ENCODE measurements at regions not wholly inside any gene's neighbourhood (a gene's known extent, or its start where the extent isn't known, plus 50 kb on each side); places are given as distances from the start of the nearest gene placed in this dataset.

DNA sequence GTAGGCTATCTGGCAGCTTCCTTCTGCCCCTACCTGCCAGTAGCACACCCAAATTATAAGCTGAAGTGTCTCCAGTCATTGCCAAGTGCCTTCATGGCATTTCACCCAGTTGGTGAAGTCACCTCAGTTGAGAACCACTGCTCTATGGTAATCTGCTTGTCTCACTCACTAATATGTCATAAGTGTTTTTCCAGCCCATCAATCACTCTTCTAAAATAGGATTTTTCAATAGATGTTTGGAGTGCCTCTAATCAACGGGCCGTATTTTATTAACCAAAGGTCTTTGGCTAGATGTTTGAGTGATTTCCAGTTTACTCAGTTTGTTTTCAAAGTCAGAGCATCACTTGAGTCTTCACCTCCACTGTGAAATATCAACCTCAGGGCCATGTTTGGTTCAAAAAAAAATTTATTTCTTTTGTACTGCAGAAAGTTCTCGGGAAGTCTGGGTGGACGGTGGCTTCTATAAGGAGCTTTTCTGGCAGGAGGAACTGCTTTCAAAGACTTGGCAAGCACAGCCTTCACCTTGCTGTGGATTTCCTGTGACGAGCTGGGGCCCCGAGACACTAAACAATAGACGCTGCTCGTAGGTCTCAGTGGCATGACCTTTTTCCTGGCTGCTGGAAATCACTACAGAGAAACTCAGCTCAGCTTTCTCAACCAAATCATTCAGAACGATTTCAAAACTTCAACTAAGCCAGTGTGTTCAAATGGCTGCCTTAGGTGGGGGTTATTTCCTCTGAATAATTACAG is 95.2 kb upstream of the FOXF1 start:
- DNase-seq (ENCODE audit: low read depth in 2 of 2, low spot score in 1 of 2), result no peak

DNA sequence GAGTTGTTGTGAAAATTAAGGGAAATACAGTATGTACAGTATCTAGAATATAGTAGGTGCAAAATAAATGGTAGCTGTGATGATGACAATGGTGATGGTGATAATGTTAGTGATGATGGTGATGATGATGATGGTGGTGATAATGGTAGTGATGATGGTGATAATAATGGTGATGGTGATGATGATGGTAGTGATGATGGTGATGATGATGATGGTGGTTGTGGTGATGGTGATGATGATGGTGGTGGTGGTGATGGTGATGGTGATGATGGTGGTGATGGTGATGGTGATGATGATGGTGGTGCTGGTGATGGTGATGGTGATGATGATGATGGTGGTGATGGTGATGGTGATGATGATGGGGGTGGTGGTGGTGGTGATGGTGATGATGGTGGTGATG is 91.3 kb upstream of the FOXF1 start:
- no peak for DNase-seq (ENCODE audit: low read depth in 2 of 2, low spot score in 1 of 2)

DNA sequence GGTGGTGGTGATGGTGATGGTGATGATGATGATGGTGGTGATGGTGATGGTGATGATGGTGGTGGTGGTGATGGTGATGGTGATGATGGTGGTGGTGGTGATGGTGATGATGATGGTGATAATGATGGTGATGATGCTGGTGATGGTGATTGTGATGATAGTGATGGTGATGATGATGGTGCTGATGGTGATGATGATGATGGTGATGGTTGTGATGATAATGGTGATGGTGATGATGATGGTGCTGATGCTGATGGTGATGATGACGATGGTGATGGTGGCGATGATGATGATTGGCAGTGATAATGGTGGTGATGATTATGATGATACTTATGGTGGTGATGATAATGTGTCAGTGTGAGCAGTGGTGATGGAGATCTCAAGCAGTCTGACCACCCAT is 90.8 kb upstream of the FOXF1 start:
- no peak for DNase-seq (ENCODE audit: low read depth in 2 of 2, low spot score in 1 of 2)

DNA sequence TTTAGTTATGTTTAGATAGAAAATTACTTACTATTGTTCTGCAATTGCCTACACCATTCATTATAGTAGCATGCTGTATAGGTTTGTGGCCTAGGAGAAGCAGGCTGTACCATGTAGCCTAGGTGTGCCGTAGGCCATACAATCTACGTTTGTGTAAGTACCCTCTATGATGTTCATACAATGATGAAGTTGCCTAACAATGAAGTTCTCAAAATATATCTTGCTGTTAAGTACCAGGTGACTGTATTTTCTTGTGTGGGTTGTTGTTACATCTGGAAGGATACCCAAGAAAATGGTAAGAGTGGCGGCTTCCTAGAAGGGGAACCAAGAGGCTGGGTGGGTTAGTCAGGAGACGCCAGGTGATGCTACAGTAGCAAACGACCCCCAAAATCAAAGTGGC is 88.3 kb upstream of the FOXF1 start:
- no peak for DNase-seq (ENCODE audit: low read depth in 2 of 2, low spot score in 1 of 2)

DNA sequence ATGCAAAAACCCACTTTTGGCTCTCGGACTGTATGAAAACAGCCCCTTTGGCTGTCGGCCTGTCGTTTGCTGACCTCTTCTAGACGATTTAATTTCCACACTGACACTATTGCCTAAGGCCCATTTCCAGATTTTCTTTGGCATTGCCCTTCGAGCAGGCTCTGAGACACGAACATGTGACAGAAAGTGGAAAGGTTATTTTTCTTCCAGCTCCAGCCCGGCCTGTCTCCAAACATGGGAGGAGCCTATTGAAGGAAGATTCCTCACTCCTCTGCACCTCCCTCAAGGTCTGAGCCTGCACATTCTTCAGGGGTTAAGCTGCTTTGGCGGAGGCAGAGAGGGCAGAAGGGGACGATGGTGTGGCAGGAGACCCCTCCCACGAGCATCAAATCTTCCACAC is 85.9 kb upstream of the FOXF1 start:
- DNase-seq (ENCODE audit: low read depth in 2 of 2, low spot score in 1 of 2), result no peak

GRCh38 chr16:86424985-86425384 is 85.3 kb upstream of the FOXF1 start:
- no peak for DNase-seq (ENCODE audit: low read depth in 2 of 2, low spot score in 1 of 2)

DNA sequence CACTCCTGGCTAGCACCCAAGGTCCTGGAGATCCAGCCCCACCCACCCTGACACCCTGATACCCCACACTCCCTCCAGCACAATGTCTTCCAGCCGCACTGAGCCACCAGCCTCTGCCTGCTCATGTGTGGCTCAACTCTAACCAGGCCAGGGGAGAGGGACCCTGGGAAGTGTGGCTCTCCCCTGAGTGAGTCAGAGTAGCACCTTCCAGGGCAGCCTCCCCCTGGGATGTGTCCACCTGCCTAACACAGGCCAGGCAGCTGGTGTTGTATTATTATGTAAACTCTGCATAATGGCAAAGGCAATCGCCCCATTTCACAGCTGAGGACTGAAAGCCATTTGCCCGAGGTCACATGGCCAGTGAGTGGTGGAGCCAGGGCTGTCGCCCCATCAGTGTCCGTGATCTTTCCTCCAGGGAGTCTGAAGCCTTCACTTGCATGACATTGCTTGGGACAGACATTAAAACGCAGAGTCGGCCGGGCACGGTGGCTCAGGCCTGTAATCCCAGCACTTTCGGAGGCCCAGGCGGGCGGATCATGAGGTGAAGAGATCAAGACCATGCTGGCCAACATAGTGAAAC is 84.2 kb upstream of the FOXF1 start:
- no peak for DNase-seq (ENCODE audit: low read depth in 2 of 2, low spot score in 1 of 2)

DNA sequence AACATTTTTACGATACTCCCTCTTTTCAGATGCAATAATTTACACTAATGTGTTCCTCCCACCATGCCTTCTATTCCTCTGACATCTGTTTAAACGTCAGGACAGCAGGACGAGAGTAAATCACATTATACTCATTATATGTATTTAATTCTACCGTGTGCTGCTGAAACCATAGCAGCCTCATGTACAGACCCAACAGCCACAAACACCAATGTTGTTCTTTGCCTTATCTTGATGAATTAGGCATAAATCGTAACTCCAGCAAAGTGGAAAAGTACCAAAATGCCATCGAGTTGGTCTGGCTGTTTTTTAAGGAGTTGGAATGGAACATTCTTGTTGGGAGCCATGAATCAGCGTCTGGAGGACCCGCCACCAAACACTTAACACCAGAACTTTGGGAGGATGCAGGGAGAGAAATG is 82.9 kb upstream of the FOXF1 start:
- no peak for DNase-seq (ENCODE audit: low read depth in 2 of 2, low spot score in 1 of 2)

DNA sequence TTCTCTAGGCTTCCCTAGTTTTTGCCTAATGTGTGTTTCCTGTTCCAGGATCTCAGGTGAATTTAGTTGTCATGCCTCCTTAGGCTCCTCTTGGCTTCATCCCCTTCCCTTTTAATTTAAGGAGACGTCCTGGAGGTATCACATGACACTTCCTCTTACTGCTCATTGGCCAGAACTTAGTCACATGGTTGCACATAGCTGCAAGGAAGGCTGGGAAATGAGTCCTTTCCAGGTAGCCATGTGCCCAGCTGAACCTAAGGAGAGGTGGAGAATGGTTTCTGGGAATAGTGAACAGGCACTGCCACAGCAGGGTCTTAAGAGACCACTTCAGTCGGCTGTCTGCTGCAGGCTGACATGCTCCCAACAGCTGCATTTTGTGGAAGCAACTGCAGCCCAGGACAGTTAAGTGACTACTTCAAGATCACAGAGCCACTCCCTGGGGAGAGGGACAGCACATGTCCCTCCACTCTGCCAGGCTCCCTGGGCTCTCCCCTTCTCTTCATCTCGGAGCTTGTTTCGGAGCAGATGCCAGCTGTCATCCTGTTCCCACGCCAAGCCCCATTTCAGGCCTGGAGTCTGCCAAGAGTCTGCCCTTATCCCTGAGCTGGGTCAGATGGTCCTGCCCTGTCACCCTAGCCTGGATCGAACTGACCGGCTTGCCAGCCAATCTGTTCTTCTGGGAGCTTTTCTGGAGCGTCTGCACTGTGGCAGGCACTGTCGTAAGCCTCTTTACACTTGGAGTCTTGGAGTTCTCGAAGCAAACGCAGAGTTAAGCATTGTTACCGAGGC is 81.4 kb upstream of the FOXF1 start:
- DNase-seq (ENCODE audit: low read depth in 2 of 2, low spot score in 1 of 2), result no peak

DNA sequence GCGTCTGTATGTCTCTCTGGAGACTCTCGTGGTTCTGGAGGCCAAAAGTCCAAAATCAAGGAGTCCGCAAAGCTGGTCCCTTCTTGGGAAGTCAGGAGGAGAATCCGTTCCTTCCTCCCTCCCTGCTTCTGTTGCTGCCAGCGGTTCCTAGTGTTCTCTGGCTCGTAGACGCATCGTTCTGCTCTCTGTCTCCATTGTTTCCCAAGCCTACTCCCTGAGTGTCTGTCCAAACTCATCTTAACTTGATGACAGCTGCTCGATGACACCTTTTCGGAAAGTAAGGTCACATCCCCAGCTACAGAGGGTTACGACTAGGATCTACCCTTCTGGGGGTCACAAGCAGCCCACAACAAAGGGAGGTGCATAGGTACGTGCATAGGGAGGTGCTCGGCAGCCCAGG is 80.7 kb upstream of the FOXF1 start:
- no peak for DNase-seq (ENCODE audit: low read depth in 2 of 2, low spot score in 1 of 2)

- DNase-seq (ENCODE audit: low read depth in 2 of 2, low spot score in 1 of 2), result no peak
These were observed 79.5 kb upstream of the FOXF1 start for GRCh38 chr16:86430814-86431213.

- DNase-seq (ENCODE audit: low read depth in 2 of 2, low spot score in 1 of 2), result no peak
These were observed 78.8 kb upstream of the FOXF1 start for GRCh38 chr16:86431540-86431939.

GRCh38 chr16:86432048-86432447 is 78.3 kb upstream of the FOXF1 start:
- DNase-seq (ENCODE audit: low read depth in 2 of 2, low spot score in 1 of 2), result no peak

DNA sequence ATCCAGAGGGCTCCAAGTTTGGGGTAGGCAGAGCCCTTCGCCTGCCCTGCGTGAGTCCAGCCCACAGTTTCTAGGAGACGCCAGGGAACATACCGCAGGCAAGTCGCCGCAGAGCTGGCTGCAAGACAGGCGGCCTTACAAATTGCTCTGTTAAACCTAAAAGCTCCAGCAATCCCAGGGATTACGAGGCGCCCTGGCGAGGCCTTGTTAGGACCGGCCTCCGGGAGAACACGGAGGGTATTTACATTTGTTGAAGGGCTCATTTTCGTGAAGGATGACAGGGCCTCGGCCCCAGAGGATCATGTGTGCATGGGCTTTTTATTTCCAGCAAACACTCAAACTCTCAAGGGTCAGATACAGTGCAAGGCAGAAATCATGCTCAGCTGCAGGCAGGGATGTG is 77.6 kb upstream of the FOXF1 start:
- DNase-seq (ENCODE audit: low read depth in 2 of 2, low spot score in 1 of 2), result no peak

- DNase-seq (ENCODE audit: low read depth in 2 of 2, low spot score in 1 of 2), result no peak
These were observed 73.7 kb upstream of the FOXF1 start for GRCh38 chr16:86436466-86437185.

- DNase-seq (ENCODE audit: low read depth in 2 of 2, low spot score in 1 of 2), result no peak
These were observed 73.0 kb upstream of the FOXF1 start for GRCh38 chr16:86437348-86437747.

DNA sequence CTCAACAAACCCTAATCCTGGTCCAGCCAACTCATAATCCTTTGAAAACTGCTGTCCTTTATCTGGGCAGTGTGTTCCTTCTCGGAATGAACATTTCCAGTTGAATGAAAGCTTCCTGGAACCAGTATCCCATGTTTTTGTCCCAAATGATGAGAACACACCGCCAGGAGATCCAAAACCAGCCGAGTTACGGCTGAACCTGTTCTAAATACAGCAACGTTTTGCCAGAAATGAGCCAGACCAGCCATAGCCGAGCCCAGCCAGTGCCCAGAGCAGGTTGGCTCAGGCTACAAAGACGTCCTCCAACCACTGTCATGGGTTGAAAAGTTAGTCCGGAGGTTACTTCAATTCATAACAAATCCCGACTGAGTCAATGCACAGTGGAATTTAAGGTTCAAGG is 67.6 kb upstream of the FOXF1 start:
- no peak for DNase-seq (ENCODE audit: low read depth in 2 of 2, low spot score in 1 of 2)

DNA sequence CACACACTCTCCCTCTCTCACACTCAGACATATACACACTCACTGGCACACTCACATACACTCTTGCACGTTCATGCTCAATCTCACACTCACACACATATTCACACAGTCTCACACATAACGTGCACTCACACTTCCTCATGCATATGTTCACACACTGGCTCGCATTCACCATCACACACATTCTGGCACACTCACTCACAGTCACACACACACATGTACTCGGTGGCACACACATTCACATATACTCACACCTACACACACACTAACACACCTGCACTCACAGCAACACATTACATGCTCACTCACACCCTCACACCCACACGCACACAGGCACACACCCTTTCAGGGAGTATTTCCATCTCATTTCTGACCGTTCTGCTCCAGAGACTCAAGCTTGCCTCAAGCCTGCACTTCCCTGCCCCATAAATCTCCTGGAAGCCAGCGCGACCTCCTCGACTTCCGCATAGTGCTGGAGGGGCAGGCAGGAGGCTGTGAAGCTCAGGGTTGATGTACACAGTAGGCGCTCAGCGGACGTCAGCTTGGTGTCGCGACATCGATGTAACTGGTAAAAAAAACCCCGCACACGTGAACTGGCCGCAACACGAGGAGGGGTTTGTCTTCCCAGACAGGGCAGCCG is 66.7 kb upstream of the FOXF1 start:
- DNase-seq (ENCODE audit: low read depth in 2 of 2, low spot score in 1 of 2), result no peak

DNA sequence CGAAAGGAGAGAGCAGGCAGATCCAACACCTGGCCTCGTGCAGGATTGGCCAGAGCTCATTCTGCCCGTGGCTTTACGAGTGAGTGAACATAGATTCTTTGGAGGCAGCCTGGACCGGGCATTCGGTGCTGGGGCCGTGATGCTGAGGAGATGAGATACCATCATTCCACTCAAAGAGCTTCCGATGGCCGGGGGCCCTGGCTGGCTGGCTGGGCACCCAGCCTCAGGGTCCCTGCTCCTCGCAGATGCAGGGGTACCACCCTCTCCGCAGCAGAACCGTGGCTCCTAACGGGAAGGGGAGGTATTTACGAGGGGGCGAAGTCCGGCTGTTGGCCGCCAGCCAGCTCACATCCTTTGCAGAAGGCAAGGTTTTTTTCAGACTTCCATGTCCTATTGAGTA is 66.1 kb upstream of the FOXF1 start:
- no peak for DNase-seq (ENCODE audit: low read depth in 2 of 2, low spot score in 1 of 2)

GRCh38 chr16:86444661-86445060 is 65.7 kb upstream of the FOXF1 start:
- no peak for DNase-seq (ENCODE audit: low read depth in 2 of 2, low spot score in 1 of 2)

GRCh38 chr16:86446279-86446678 is 64.0 kb upstream of the FOXF1 start:
- DNase-seq (ENCODE audit: low read depth in 2 of 2, low spot score in 1 of 2), result no peak

Measured in stimulated activated CD8-positive, alpha-beta memory T cell treated with anti-CD3 and anti-CD28 coated beads, Interleukin-4, amount 100 ng/mL, for 4 hours (primary cell).